GM04503 (cell line): ENCODE measurements at regions not wholly inside any gene's neighbourhood (a gene's known extent, or its start where the extent isn't known, plus 50 kb on each side); places are given as distances from the start of the nearest gene placed in this dataset.

Experiments
- DNase-seq: peaks from one replicate; pipeline ENCODE4 v3.0.0-alpha.2; 2012; ENCODE audit warnings: low read depth

- DNase-seq: no peak
Observed at GRCh38 chr16:59993101-59993500, 1259.0 kb upstream of the GOT2 start.

- DNase-seq: no peak
Observed at GRCh38 chr16:59991171-59991570, 1257.1 kb upstream of the GOT2 start.

GRCh38 chr16:59988591-59988990, 1254.5 kb upstream of the GOT2 start:
- no peak for DNase-seq

GRCh38 chr16:59975953-59976352, 1241.8 kb upstream of the GOT2 start:
- DNase-seq: no peak

- no peak for DNase-seq
Observed at GRCh38 chr16:59973966-59974365, 1239.8 kb upstream of the GOT2 start.

GRCh38 chr16:59971264-59971663, 1237.1 kb upstream of the GOT2 start:
- DNase-seq: no peak

- no peak for DNase-seq
Observed at GRCh38 chr16:59964232-59964924, 1230.3 kb upstream of the GOT2 start.

GRCh38 chr16:59959311-59959710, 1225.2 kb upstream of the GOT2 start:
- no peak for DNase-seq

- DNase-seq: no peak
Observed at GRCh38 chr16:59950431-59950830, 1216.3 kb upstream of the GOT2 start.

- peak; percentile 12 for DNase-seq
Observed at GRCh38 chr16:59944041-59944440, 1209.9 kb upstream of the GOT2 start.

- no peak for DNase-seq
Observed at GRCh38 chr16:59941594-59941993, 1207.5 kb upstream of the GOT2 start.

GRCh38 chr16:59920054-59920453, 1185.9 kb upstream of the GOT2 start:
- no peak for DNase-seq

GRCh38 chr16:59913666-59914065, 1179.5 kb upstream of the GOT2 start:
- DNase-seq: no peak

GRCh38 chr16:59909262-59909661, 1175.1 kb upstream of the GOT2 start:
- DNase-seq: no peak

GRCh38 chr16:59907611-59908010, 1173.5 kb upstream of the GOT2 start:
- DNase-seq: no peak

GRCh38 chr16:59905606-59906005, 1171.5 kb upstream of the GOT2 start:
- DNase-seq: no peak

- DNase-seq: no peak
Observed at GRCh38 chr16:59905131-59905530, 1171.0 kb upstream of the GOT2 start.

GRCh38 chr16:59899940-59900339, 1165.8 kb upstream of the GOT2 start:
- no peak for DNase-seq

- DNase-seq: no peak
Observed at GRCh38 chr16:59892376-59892775, 1158.3 kb upstream of the GOT2 start.

GRCh38 chr16:59887856-59888255, 1153.7 kb upstream of the GOT2 start:
- DNase-seq: no peak

- DNase-seq: peak; percentile 65
Observed at GRCh38 chr16:59886021-59886420, 1151.9 kb upstream of the GOT2 start.

GRCh38 chr16:59881376-59881775, 1147.3 kb upstream of the GOT2 start:
- no peak for DNase-seq

GRCh38 chr16:59880611-59881010, 1146.5 kb upstream of the GOT2 start:
- DNase-seq: no peak

- DNase-seq: no peak
Observed at GRCh38 chr16:59878999-59879398, 1144.9 kb upstream of the GOT2 start.

GRCh38 chr16:59878479-59878878, 1144.4 kb upstream of the GOT2 start:
- DNase-seq: no peak
